GM23248 (cell line): ENCODE measurements at regions not wholly inside any gene's neighbourhood (a gene's known extent, or its start where the extent isn't known, plus 50 kb on each side); places are given as distances from the start of the nearest gene placed in this dataset.

Experiments used
- DNase-seq: peaks from one replicate; pipeline ENCODE4 v3.0.0-alpha.2; 2015
- H2AFZ ChIP-seq: fragments of 200-600 bp; sonication (generic); 2 replicates; pipeline ENCODE4 v1.6.1; 2016; ENCODE audit warnings: antibody characterized with exemption
- H3F3A ChIP-seq: fragments of 200-600 bp; sonication (generic); 2 replicates; pipeline ENCODE4 v1.6.1; 2016; ENCODE audit warnings: mild to moderate bottlenecking, antibody characterized with exemption, mixed run types; ENCODE audit not compliant: insufficient read depth
- H3K27ac ChIP-seq: fragments of 200-600 bp; sonication (generic); 2 replicates; pipeline ENCODE4 v1.5.1; 2016; ENCODE audit warnings: mild to moderate bottlenecking
- H3K27me3 ChIP-seq: fragments of 200-600 bp; sonication (generic); replicated peaks from 2 replicates; pipeline ENCODE4 v1.6.1; 2016; ENCODE audit warnings: mild to moderate bottlenecking; ENCODE audit not compliant: insufficient read depth
- H3K36me3 ChIP-seq: fragments of 200-600 bp; sonication (generic); 2 replicates; pipeline ENCODE4 v1.6.1; 2016; ENCODE audit warnings: low read depth, mild to moderate bottlenecking
- H3K4me1 ChIP-seq: fragments of 200-600 bp; sonication (generic); 2 replicates; pipeline ENCODE4 v1.6.1; 2016; ENCODE audit warnings: mild to moderate bottlenecking; ENCODE audit not compliant: insufficient read depth
- H3K4me2 ChIP-seq: fragments of 200-600 bp; sonication (generic); one replicate; pipeline ENCODE4 v1.6.1; 2016; ENCODE audit warnings: mild to moderate bottlenecking; ENCODE audit not compliant: unreplicated experiment
- H3K4me3 ChIP-seq: fragments of 200-600 bp; sonication (generic); 2 replicates; pipeline ENCODE4 v1.5.1; 2016; ENCODE audit warnings: mild to moderate bottlenecking
- H3K79me2 ChIP-seq: fragments of 200-600 bp; sonication (generic); 2 replicates; pipeline ENCODE4 v1.6.1; 2016; ENCODE audit warnings: mild to moderate bottlenecking; ENCODE audit not compliant: insufficient read depth
- H3K9ac ChIP-seq: fragments of 200-600 bp; sonication (generic); 2 replicates; pipeline ENCODE4 v1.6.1; 2016; ENCODE audit warnings: mild to moderate bottlenecking
- H3K9me2 ChIP-seq: fragments of 200-600 bp; sonication (generic); 2 replicates; pipeline ENCODE4 v1.6.1; 2016; ENCODE audit warnings: mixed run types, mild to moderate bottlenecking, moderate library complexity; ENCODE audit not compliant: insufficient read depth
- H3K9me3 ChIP-seq: fragments of 200-600 bp; sonication (generic); one replicate; pipeline ENCODE4 v1.6.1; 2017; ENCODE audit warnings: low read depth
- H4K20me1 ChIP-seq: fragments of 200-600 bp; sonication (generic); 2 replicates; pipeline ENCODE4 v1.6.0; 2016; ENCODE audit not compliant: insufficient read depth
- EZH2 ChIP-seq: fragments of 200-600 bp; sonication (generic); IDR thresholded peaks from 2 replicates; pipeline ENCODE4 v1.6.1; 2018; ENCODE audit warnings: antibody characterized with exemption, mild to moderate bottlenecking; ENCODE audit not compliant: insufficient read depth, poor library complexity, severe bottlenecking
- EZH2phosphoT487 ChIP-seq: fragments of 200-600 bp; sonication (generic); IDR thresholded peaks from 2 replicates; pipeline ENCODE4 v1.6.1; 2018; ENCODE audit warnings: antibody characterized with exemption, moderate library complexity, mild to moderate bottlenecking, low read depth; ENCODE audit not compliant: insufficient read depth
- WGBS, 2 experiments: methylation state at CpG; one replicate each; pipeline ENCODE4 v1.1.6; 2015 to 2017; ENCODE audit warnings: low lambda C conversion rate in 2 of 2, low coverage in 1 of 2; ENCODE audit errors: missing lambda C conversion rate in 2 of 2; 5-methylcytosine and 5-hydroxymethylcytosine counted together
- in situ Hi-C: fragments of 300-500 bp; cut with MboI; formaldehyde crosslinking; loops from 2 replicates; pipeline ENCODE4 v1.15.0; 2020

GRCh38 chr10:114708084-114708483 lies 50.0 kb upstream of the ABLIM1 start:
- no peaks in the 10 kb centered on the region for H3K9me2 ChIP-seq
- no peak overlapping the region for H3K27ac ChIP-seq
- no peak overlapping the region for H2AFZ ChIP-seq
- no peaks in the 10 kb centered on the region; the same call in 1 of the 2 replicates for H3F3A ChIP-seq
- no peaks in the 10 kb centered on the region for H3K9me3 ChIP-seq
- no peak for DNase-seq
- TF ChIP-seq EZH2 (no peak), EZH2phosphoT487 (no peak)
- in situ Hi-C loops: loop anchor here (10.0 kb wide), 1 partner anchor 153 kb away; no protein-coding TSS in a partner anchor
- H3K4me1 ChIP-seq: peaks cover 10% of the 10 kb centered on the region
- no peak overlapping the region for H3K4me2 ChIP-seq
- no peaks in the 10 kb centered on the region for H3K79me2 ChIP-seq
- WGBS, 2 experiments: 73 to 75% methylated on average over 5 of the region's 5 CpGs
- H3K36me3 ChIP-seq: no peaks in the 10 kb centered on the region
- no peak overlapping the region for H3K9ac ChIP-seq
- H3K27me3 ChIP-seq: peaks cover 12% of the 10 kb centered on the region; the same call in 1 of the 2 replicates
- no peak overlapping the region for H3K4me3 ChIP-seq
- H4K20me1 ChIP-seq: no peaks in the 10 kb centered on the region

- peak; percentile 79 for DNase-seq
- H3K4me2 ChIP-seq: peak overlapping the region; percentile 32
- H3K27ac ChIP-seq: no peak overlapping the region
- TF ChIP-seq EZH2phosphoT487: no peak
- no peak overlapping the region for H3K9ac ChIP-seq
- H3K9me2 ChIP-seq: no peaks in the 10 kb centered on the region
- no peaks in the 10 kb centered on the region for H3K36me3 ChIP-seq
- no peaks in the 10 kb centered on the region for H4K20me1 ChIP-seq
- 51 to 56% methylated on average over 5 of the region's 5 CpGs for WGBS, 2 experiments
- H2AFZ ChIP-seq: no peak overlapping the region
- no peak overlapping the region for H3K4me3 ChIP-seq
- in situ Hi-C loops: loop anchor here (10.0 kb wide), 1 partner anchor 154 kb away; no protein-coding TSS in a partner anchor
- H3K27me3 ChIP-seq: peaks cover 12% of the 10 kb centered on the region; the same call in 1 of the 2 replicates
- H3K4me1 ChIP-seq: peaks cover 11% of the 10 kb centered on the region
- H3K79me2 ChIP-seq: no peaks in the 10 kb centered on the region
- H3F3A ChIP-seq: no peaks in the 10 kb centered on the region; the same call in 1 of the 2 replicates
- H3K9me3 ChIP-seq: no peaks in the 10 kb centered on the region
Observed at GRCh38 chr10:114708717-114709335, 50.8 kb upstream of the ABLIM1 start.

- no peak overlapping the region for H2AFZ ChIP-seq
- no peaks in the 10 kb centered on the region for H3K36me3 ChIP-seq
- no peaks in the 10 kb centered on the region for H3K9me2 ChIP-seq
- no peak overlapping the region for H3K27ac ChIP-seq
- peaks cover 10% of the 10 kb centered on the region; the same call in 1 of the 2 replicates for H3K27me3 ChIP-seq
- peak; percentile 67 for DNase-seq
- WGBS, 2 experiments: 38 to 48% methylated on average over 2 of the region's 2 CpGs
- in situ Hi-C loops: loop anchor here (10.0 kb wide), 1 partner anchor 155 kb away; no protein-coding TSS in a partner anchor
- H3K9ac ChIP-seq: no peak overlapping the region
- H3K4me1 ChIP-seq: peaks cover 22% of the 10 kb centered on the region
- H3K4me3 ChIP-seq: no peak overlapping the region
- H4K20me1 ChIP-seq: no peaks in the 10 kb centered on the region
- H3K4me2 ChIP-seq: no peak overlapping the region
- H3F3A ChIP-seq: peaks cover 9% of the 10 kb centered on the region; the same call in 1 of the 2 replicates
- TF ChIP-seq EZH2phosphoT487 (no peak), EZH2 (no peak)
- H3K79me2 ChIP-seq: no peaks in the 10 kb centered on the region
- no peaks in the 10 kb centered on the region for H3K9me3 ChIP-seq
Observed at GRCh38 chr10:114709984-114710383, 51.9 kb upstream of the ABLIM1 start.

- Histone ChIP-seq H3K4me2 (no peak overlapping the region), H3K79me2 (no peaks in the 10 kb centered on the region), H3K9ac (no peak overlapping the region), H2AFZ (no peak overlapping the region), H3F3A (peaks cover 16% of the 10 kb centered on the region; the same call in 1 of the 2 replicates), H3K9me3 (no peaks in the 10 kb centered on the region), H3K4me1 (peaks cover 29% of the 10 kb centered on the region), H3K36me3 (no peaks in the 10 kb centered on the region), H4K20me1 (no peaks in the 10 kb centered on the region), H3K27me3 (0 out of 2 replicates have a peak, but pooled peaks cover 6% of the 10 kb centered on the region), H3K27ac (no peak overlapping the region), H3K4me3 (no peak overlapping the region), H3K9me2 (no peaks in the 10 kb centered on the region)
- in situ Hi-C loops: no loop called here
- DNase-seq: no peak
- WGBS, 2 experiments: 75 to 81% methylated on average over 5 of the region's 5 CpGs
- no peak for TF ChIP-seq EZH2phosphoT487
- TF ChIP-seq EZH2: no peak
Observed at GRCh38 chr10:114711176-114711868, 53.2 kb upstream of the ABLIM1 start.
